K562 (cell line): ENCODE measurements at regions not wholly inside any gene's neighbourhood (a gene's known extent, or its start where the extent isn't known, plus 50 kb on each side); places are given as distances from the start of the nearest gene placed in this dataset.

Source experiments
- ATAC-seq: fragments of 200-7000 bp; cut with Tn5 transposase; 3 replicates; pipeline ENCODE4 v1.9.1; 2020; ENCODE audit warnings: moderate library complexity
- BruUV-seq: library from RNA; stranded (reverse); fragments of 400-500 nt; replicated peaks from 2 replicates; lab custom pipeline; 2021; lab: Mats Ljungman, UMichigan
- CTCF ChIA-PET: fragments of 300-600 bp; formaldehyde crosslinking; extraction: SDS; loops from one replicate; lab custom pipeline; 2021; ENCODE audit warnings: low intra/inter-chr PET ratio; lab: Yijun Ruan, JAX
- POLR2A ChIA-PET: fragments of 300-600, 350-650 bp; sonication (Branson Sonifier 250); formaldehyde crosslinking; extraction: SDS; loops from one replicate; lab custom pipeline; 2021; ENCODE audit warnings: antibody characterized with exemption, inconsistent platforms; lab: Yijun Ruan, JAX
- DNase-seq, 4 experiments: peaks; one replicate each; pipeline versions ENCODE4 v3.0.0 to v3.0.0-alpha.2; 2011 to 2018; ENCODE audit warnings: low spot score in 3 of 4, mixed read lengths in 3 of 4; ENCODE audit errors: extremely low read depth in 1 of 4
- FAIRE-seq: peaks from 2 replicates; lab custom pipeline; 2011; peaks lifted over from hg19 to GRCh38; lab: Jason Lieb, UNC
- H2AFZ ChIP-seq: 2 replicates; pipeline ENCODE4 v1.6.0; 2011; ENCODE audit warnings: low read depth, low read length, control low read depth, inconsistent platforms
- H3K27ac ChIP-seq: fragments of 200-600 bp; 3 replicates; pipeline ENCODE4 v1.8.0; 2011; ENCODE audit warnings: low read depth, mild to moderate bottlenecking, control low read depth, inconsistent platforms, low read length, moderate library complexity, mixed read lengths; ENCODE audit errors: extremely low read depth
- H3K27me3 ChIP-seq, 2 experiments: fragments of 300-600 bp in 1 of 2; 2 replicates in 1 of 2; 3 replicates in 1 of 2; pipeline versions ENCODE4 v1.6.0 to v1.8.0; 2011; ENCODE audit warnings: inconsistent platforms in 2 of 2, low read length in 2 of 2, mild to moderate bottlenecking in 1 of 2, mixed read lengths in 1 of 2, moderate library complexity in 1 of 2; ENCODE audit not compliant: control insufficient read depth in 2 of 2, insufficient read depth in 2 of 2
- H3K36me3 ChIP-seq: fragments of 300-600 bp; 3 replicates; pipeline ENCODE4 v1.8.0; 2011; ENCODE audit warnings: mild to moderate bottlenecking, low read length, inconsistent platforms; ENCODE audit not compliant: control insufficient read depth, insufficient read depth
- H3K4me1 ChIP-seq, 2 experiments: fragments of 200-600 bp in 1 of 2; replicated peaks in 1 of 2; 2 replicates in 1 of 2; 3 replicates in 1 of 2; pipeline versions ENCODE4 v1.5.1 to v1.8.0; 2011; ENCODE audit warnings: inconsistent platforms in 2 of 2, low read length in 2 of 2, mild to moderate bottlenecking in 1 of 2, mixed read lengths in 1 of 2, moderate library complexity in 1 of 2; ENCODE audit not compliant: control insufficient read depth in 2 of 2, insufficient read depth in 2 of 2
- H3K4me2 ChIP-seq: 2 replicates; pipeline ENCODE4 v1.6.1; 2011; ENCODE audit warnings: low read length, control low read depth, inconsistent platforms, mixed read lengths; ENCODE audit not compliant: insufficient read depth
- H3K4me3 ChIP-seq: fragments of 200-600 bp; sonication (generic), shearing (Covaris generic); 2 replicates; pipeline ENCODE4 v1.5.1; 2016; ENCODE audit warnings: control low read depth, inconsistent platforms
- H3K79me2 ChIP-seq: fragments of 200-600 bp; 3 replicates; pipeline ENCODE4 v1.8.0; 2011; ENCODE audit warnings: low read length, inconsistent platforms; ENCODE audit not compliant: control insufficient read depth, insufficient read depth
- H3K9ac ChIP-seq, 2 experiments: 2 replicates each; pipeline versions ENCODE4 v1.6.0 to v1.6.1; 2011; ENCODE audit warnings: low read depth in 2 of 2, low read length in 2 of 2, control low read depth in 1 of 2, inconsistent platforms in 1 of 2, mild to moderate bottlenecking in 1 of 2, mixed read lengths in 1 of 2; ENCODE audit not compliant: insufficient read depth in 1 of 2
- H3K9me1 ChIP-seq: one replicate; pipeline ENCODE4 v1.6.0; 2011; ENCODE audit warnings: inconsistent platforms, mild to moderate bottlenecking, low read length, moderate library complexity; ENCODE audit not compliant: control insufficient read depth, insufficient read depth
- H3K9me3 ChIP-seq: replicated peaks from 2 replicates; pipeline ENCODE4 v1.5.1; 2011; ENCODE audit warnings: low read depth, low read length, inconsistent platforms; ENCODE audit not compliant: control insufficient read depth, insufficient read depth
- H4K20me1 ChIP-seq: replicated peaks from 2 replicates; pipeline ENCODE4 v1.6.1; 2011; ENCODE audit warnings: low read length, inconsistent platforms, mixed read lengths; ENCODE audit not compliant: control insufficient read depth, insufficient read depth
- FIP1L1 ChIP-seq: fragments of 200-400 bp; formaldehyde crosslinking; IDR thresholded peaks from 2 replicates; pipeline ENCODE4 v1.6.1; 2018; ENCODE audit warnings: mild to moderate bottlenecking, low read depth, low read length; ENCODE audit not compliant: poor library complexity, severe bottlenecking
- GTF2F1 ChIP-seq: IDR thresholded peaks from 2 replicates; pipeline ENCODE4 v1.6.1; 2011; ENCODE audit warnings: low read depth, low read length, improper control_type of control experiment
- HDAC3 ChIP-seq: fragments of 450-650 bp; IDR thresholded peaks from 2 replicates; pipeline ENCODE4 v1.6.1; 2018; ENCODE audit warnings: borderline replicate concordance, mild to moderate bottlenecking, moderate library complexity; ENCODE audit not compliant: partially characterized antibody
- RBM39 ChIP-seq: fragments of 200-400 bp; formaldehyde crosslinking; optimal IDR thresholded peaks from 2 replicates; pipeline ENCODE3; 2018; ENCODE audit warnings: low read depth, low read length
- SRSF1 ChIP-seq: fragments of 200-400 bp; formaldehyde crosslinking; IDR thresholded peaks from 2 replicates; pipeline ENCODE4 v1.6.1; 2017; ENCODE audit warnings: mild to moderate bottlenecking, low read depth, low read length, moderate library complexity
- ZNF785 ChIP-seq: fragments of 250-450 bp; sonication (Bioruptor Pico); IDR thresholded peaks from 2 replicates; pipeline ENCODE4 v1.4.0; 2020; ENCODE audit warnings: mild to moderate bottlenecking
- WGBS: fragments of 100-300 bp; shearing (Covaris generic); methylation state at CpG from one replicate; pipeline ENCODE4 v1.1.6; 2016; ENCODE audit warnings: low coverage, mixed read lengths; ENCODE audit not compliant: insufficient coverage; ENCODE audit errors: missing lambda C conversion rate; 5-methylcytosine and 5-hydroxymethylcytosine counted together
- in situ Hi-C: fragments of 300-500 bp; cut with MboI; formaldehyde crosslinking; loops from 4 replicates; pipeline ENCODE4 v1.15.0; 2018; ENCODE audit warnings: inconsistent platforms, mixed read lengths
- intact Hi-C: fragments of 100-400 bp; cut with micrococcal nuclease; formaldehyde crosslinking; loops from 2 replicates; pipeline ENCODE4 v1.14.2; 2022
- TF ChIP-seq, protein P1 (sequence below), 3 experiments: IDR thresholded peaks in 2 of 3; conservative IDR thresholded peaks in 1 of 3; 2 replicates each; pipeline ENCODE4 v1.5.1; 2011 to 2012; ENCODE audit warnings: low read length in 3 of 3, mild to moderate bottlenecking in 3 of 3, control low read depth in 2 of 3, improper control_type of control experiment in 1 of 3, inconsistent platforms in 1 of 3, low read depth in 1 of 3, mixed read lengths in 1 of 3, moderate library complexity in 1 of 3; ENCODE audit not compliant: insufficient read depth in 2 of 3
- TF ChIP-seq, protein P2 (sequence below): fragments of 250-450 bp; sonication (Bioruptor Pico); IDR thresholded peaks from 2 replicates; pipeline ENCODE4 v1.8.0; 2022; ENCODE audit warnings: inconsistent platforms
- TF ChIP-seq, protein P3 (sequence below): fragments of 250-450 bp; sonication (Bioruptor Pico); IDR thresholded peaks from 2 replicates; pipeline ENCODE4 v1.5.0; 2021

DNA sequence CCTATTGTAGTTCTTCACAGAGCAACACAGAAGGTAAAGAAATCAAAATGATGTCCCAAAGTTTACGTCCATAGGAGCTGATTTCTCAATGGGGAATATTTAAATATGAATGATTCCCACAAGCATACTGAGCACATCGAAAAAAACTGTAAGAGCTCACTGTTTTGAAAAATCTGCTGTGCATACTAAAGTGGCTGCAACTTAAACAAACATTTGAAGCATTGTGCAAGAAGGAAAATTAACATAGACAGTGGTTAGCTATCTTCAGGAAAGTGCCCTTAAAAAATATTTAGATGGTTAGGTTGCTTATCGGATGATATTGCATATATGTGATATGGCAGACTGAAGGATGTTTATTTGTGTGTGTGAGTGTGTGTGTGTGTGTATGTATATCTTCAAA, 747.6 kb downstream of the RFPL4B start:
- no peak overlapping the region for H3K9ac ChIP-seq
- BruUV-seq = no TSS peak
- intact Hi-C loops (no loop called here), in situ Hi-C loops (no loop called here)
- no peak overlapping the region for H3K4me2 ChIP-seq
- no peaks in the 10 kb centered on the region for H3K4me1 ChIP-seq
- 24% methylated on average over 3 of the region's 3 CpGs for WGBS
- H3K27ac ChIP-seq = no peak overlapping the region
- FAIRE-seq = no peak
- ChIA-PET POLR2A (no interaction called here), CTCF (no interaction called here)
- H3K79me2 ChIP-seq = no peaks in the 10 kb centered on the region
- DNase-seq = no peak
- no peak overlapping the region for H3K4me3 ChIP-seq
- no peaks in the 10 kb centered on the region for H4K20me1 ChIP-seq
- TF ChIP-seq GTF2F1 (no peak), FIP1L1 (no peak), ZNF785 (CRISPR knock-in tag) (no peak), HDAC3 (no peak), SRSF1 (no peak), RBM39 (no peak)
- TF ChIP-seq, protein P1, sequence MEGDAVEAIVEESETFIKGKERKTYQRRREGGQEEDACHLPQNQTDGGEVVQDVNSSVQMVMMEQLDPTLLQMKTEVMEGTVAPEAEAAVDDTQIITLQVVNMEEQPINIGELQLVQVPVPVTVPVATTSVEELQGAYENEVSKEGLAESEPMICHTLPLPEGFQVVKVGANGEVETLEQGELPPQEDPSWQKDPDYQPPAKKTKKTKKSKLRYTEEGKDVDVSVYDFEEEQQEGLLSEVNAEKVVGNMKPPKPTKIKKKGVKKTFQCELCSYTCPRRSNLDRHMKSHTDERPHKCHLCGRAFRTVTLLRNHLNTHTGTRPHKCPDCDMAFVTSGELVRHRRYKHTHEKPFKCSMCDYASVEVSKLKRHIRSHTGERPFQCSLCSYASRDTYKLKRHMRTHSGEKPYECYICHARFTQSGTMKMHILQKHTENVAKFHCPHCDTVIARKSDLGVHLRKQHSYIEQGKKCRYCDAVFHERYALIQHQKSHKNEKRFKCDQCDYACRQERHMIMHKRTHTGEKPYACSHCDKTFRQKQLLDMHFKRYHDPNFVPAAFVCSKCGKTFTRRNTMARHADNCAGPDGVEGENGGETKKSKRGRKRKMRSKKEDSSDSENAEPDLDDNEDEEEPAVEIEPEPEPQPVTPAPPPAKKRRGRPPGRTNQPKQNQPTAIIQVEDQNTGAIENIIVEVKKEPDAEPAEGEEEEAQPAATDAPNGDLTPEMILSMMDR (IDR thresholded peaks at IDR 0.05 in 2 of 3, conservative IDR thresholded peaks at IDR 0.05 in 1 of 3; ENCODE audit: insufficient read depth in 2 of 3, low read depth in 1 of 3, low read length in 3 of 3) = no peak
- TF ChIP-seq, protein P2, sequence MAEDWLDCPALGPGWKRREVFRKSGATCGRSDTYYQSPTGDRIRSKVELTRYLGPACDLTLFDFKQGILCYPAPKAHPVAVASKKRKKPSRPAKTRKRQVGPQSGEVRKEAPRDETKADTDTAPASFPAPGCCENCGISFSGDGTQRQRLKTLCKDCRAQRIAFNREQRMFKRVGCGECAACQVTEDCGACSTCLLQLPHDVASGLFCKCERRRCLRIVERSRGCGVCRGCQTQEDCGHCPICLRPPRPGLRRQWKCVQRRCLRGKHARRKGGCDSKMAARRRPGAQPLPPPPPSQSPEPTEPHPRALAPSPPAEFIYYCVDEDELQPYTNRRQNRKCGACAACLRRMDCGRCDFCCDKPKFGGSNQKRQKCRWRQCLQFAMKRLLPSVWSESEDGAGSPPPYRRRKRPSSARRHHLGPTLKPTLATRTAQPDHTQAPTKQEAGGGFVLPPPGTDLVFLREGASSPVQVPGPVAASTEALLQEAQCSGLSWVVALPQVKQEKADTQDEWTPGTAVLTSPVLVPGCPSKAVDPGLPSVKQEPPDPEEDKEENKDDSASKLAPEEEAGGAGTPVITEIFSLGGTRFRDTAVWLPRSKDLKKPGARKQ (CRISPR knock-in tag) = no peak
- TF ChIP-seq, protein P3, sequence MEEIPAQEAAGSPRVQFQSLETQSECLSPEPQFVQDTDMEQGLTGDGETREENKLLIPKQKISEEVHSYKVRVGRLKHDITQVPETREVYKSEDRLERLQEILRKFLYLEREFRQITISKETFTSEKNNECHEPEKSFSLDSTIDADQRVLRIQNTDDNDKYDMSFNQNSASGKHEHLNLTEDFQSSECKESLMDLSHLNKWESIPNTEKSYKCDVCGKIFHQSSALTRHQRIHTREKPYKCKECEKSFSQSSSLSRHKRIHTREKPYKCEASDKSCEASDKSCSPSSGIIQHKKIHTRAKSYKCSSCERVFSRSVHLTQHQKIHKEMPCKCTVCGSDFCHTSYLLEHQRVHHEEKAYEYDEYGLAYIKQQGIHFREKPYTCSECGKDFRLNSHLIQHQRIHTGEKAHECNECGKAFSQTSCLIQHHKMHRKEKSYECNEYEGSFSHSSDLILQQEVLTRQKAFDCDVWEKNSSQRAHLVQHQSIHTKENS (CRISPR knock-in tag) = no peak
- no peak overlapping the region for H2AFZ ChIP-seq
- no peaks in the 10 kb centered on the region for H3K27me3 ChIP-seq
- H3K36me3 ChIP-seq = no peaks in the 10 kb centered on the region
- no peaks in the 10 kb centered on the region for H3K9me1 ChIP-seq
- ATAC-seq = no peak
- H3K9me3 ChIP-seq = no peaks in the 10 kb centered on the region; the same call in 1 of the 2 replicates
